ENCODE measurements at regions not wholly inside any gene's neighbourhood (a gene's known extent, or its start where the extent isn't known, plus 50 kb on each side); places are given as distances from the start of the nearest gene placed in this dataset.
"Not testable (repeated sequence)": the region's sequence is repeated elsewhere in the genome, so short reads cannot be mapped to it uniquely, and the experiment has no call there.

DNA sequence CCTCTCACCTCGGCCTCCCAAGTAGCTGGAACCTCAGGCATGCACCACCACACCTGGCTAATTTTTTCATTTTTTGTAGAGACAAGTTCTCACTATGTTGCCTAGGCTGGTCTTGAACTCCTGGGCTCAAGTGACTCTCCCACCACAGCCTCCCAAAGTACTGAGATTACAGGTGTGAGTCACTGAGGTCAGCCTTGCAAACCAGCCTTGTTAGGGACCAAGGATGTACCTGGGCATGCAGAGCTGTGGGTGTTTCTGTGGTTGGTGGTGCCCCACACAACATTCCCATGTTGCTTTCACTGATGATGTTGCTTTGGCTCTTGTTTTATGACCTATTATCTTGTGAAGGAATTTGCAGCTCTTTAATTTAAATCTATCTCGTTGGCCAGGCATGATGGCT lies 54.8 kb downstream of the OTUD1 start:
- DNase-seq (ENCODE audit: low read depth in 4 of 4, low spot score in 2 of 4) = no peak

DNA sequence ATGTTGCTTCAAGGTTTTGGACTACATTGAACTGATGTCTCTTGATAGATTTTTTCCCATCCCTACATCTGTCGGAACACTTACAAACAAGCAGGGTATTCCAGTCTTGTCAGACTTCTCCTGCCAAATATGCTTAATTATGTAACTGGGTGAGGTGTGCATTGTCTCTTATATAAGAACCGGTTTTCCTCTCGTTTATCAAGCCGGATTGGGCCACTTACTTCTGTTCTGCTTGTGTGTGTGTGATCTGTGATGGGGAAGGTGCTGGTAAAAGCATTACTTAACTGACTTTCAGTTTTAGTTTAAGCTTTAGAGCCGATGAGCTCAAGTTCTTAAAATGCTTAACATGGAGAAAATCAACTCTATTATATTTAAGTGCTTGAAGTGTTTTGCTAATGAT lies 57.9 kb downstream of the OTUD1 start:
- no peak for DNase-seq (ENCODE audit: low read depth in 4 of 4, low spot score in 2 of 4)

DNA sequence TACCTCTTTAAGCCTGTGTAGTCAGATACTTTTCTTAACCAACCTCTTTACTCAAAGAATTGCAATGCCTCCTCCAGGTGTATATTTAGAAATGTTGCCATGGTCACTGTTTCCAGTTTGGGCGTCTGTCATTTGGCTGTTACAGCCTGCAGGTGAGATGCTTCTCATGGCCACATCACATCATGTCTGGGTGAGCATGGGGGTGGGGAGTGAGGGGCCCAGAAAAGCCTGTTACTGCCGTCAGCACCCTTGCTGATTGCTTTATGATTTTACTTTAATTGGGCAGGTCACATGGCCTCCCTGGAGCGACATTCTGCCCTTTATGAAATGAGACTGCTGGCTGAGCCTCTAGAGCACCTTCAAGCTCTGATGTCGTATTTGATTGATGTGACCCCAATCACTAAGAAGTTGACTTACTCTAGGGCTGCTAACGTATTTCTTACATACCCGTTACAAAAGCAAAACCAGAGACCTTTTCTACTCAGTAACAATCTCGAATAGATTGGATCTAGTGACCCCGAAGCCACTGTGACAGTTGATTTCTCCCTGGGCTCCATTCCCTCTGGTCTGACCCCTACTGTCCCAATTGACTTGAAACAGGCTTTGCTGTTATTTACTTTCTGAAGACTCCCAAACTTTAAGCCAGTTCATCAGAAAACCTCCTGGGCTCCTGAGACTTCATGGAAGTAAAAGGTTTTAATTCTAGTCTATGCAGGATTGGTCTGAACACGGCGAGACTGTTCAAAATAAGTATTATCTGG lies 60.7 kb downstream of the OTUD1 start:
- DNase-seq (ENCODE audit: low read depth in 4 of 4, low spot score in 2 of 4) = no peak

DNA sequence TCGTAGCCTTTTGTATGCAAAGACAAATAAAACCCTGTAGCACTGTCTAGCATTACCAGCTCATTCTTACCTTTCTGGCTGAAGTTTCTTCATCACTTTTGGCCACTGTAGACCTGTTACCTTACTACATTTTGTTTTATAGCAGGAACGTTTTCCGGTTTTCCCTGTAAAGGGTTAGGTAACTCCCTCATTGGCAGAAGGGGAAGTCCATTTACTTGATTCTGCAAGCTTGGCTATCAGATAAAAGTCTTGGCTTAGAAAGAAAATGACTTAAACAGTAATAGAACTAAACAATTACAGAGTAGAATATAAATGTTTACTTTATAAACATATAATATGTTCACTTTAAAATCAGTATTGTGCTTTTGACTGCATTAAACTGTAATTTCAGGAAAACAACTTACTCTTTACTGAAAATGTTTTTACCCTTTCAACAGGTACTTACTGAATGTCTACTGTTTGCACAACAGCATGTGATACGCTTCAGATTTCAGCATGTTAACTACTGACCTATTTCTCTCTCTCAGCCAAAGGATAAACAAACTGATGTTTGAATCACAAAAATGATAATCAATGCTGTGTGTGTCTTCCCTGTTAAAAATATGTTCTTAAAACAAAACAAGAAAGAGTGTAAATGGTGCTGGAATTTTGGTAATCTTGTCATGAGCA lies 67.1 kb downstream of the OTUD1 start:
- no peak for DNase-seq (ENCODE audit: low read depth in 4 of 4, low spot score in 2 of 4)

DNA sequence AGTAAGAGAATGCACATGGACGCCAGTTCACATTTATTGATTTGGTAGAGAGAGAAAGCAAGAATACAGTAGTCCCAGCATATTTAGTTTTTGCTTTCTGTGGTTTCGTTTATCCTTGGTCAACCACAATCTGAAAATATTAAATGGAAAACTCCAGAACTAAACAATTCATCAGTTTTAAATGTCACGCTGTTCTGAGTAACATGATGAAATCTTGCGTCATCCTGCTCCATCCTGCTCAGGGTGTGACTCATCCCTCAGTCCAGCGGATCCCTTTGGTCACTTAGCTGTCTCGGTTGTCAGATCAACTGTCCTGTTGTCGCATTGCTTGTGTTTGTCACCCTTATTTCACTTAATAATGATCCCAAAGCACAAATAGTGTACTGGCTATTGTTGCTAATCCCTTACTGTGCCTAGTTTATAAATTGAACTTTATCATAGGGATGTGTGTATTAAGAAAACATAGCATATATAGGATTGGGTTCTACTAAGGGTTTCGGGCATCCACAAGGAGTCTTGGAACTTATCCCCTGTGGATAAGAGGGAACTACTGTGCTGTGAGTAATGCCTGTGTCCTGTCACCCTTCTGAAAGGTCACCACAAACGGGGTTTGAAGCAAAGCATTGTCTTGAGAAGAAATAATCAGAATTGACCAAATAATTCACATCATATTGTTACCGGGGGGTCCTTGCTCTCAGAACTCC lies 73.6 kb downstream of the OTUD1 start:
- DNase-seq (ENCODE audit: low read depth in 4 of 4, low spot score in 2 of 4) = no peak

DNA sequence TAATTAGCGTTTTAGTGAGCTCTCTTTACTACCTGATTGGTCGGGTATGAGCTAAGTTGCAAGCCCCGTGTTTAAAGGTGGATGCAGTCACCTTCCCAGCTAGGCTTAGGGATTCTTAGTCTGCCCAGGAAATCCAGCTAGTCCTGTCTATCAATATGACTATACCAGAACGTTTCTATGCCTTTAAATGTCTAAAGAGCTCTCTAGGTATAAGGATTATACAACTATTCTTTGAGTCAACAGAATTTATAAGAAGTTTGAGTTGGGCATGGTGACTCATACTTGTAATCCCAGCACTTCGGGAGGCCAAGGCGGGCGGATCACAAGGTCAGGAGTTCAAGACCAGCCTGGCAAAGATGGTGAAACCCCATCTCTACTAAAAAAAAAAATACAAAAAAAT lies 74.7 kb downstream of the OTUD1 start:
- not testable (repeated sequence) for DNase-seq (ENCODE audit: low read depth in 4 of 4, low spot score in 2 of 4)

DNA sequence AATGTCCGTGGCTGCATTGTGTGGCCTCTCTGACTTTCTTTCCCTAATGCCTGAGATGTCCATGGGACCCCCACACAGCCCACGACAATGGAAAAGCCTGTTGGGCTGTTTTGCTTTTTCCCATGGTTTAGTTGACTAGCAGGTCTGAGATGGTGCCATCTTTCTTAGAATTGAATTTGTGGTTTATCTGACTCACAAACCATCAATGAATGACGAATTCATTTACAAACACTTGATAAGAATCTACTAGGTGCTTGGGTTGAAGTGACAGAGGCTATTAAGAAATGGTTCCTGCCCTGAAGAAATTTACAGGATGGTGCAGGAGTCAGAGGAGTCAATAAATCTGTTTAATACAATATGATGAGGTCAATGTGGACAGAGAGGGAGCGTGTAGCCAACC lies 75.4 kb downstream of the OTUD1 start:
- no peak for DNase-seq (ENCODE audit: low read depth in 4 of 4, low spot score in 2 of 4)

DNA sequence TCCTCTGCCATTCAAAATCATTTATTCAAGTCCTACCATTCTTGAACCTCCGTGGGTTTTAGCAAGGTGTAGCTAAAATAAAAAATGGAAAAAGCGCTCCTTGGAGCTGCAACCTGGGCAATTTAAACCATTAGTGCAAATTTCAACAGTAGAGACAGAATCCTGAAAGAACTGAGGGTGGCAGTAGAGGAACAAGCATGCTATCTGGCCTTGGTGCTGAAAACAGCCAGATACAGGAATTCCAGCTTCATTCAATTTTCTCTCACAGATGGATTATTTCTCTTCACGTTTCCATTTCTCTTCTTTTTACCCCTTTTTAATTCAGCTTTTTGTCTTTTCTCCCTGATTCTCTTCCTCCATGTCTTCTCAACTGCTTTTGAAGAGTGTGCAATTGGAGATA lies 77.7 kb downstream of the OTUD1 start:
- no peak for DNase-seq (ENCODE audit: low read depth in 4 of 4, low spot score in 2 of 4)

DNA sequence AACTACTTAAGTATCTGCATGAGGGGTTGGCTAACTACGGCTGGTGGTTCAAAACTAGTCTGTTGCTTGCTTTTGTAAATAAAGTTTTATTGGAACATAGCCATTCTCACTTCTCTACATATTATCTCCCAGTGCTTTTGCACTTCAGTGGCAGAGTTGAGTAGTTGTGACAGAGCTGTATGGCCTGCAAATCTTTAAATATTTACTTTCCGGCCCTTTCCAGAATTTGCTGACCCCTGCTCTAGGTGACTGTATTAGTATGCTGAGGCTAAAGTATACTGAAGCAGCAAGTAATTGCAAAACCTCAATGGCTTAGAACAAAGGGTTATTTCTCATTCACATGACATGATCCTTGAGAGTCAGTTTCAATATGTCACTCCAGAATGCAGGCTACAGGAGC lies 78.3 kb downstream of the OTUD1 start:
- DNase-seq (ENCODE audit: low read depth in 4 of 4, low spot score in 2 of 4) = no peak

DNA sequence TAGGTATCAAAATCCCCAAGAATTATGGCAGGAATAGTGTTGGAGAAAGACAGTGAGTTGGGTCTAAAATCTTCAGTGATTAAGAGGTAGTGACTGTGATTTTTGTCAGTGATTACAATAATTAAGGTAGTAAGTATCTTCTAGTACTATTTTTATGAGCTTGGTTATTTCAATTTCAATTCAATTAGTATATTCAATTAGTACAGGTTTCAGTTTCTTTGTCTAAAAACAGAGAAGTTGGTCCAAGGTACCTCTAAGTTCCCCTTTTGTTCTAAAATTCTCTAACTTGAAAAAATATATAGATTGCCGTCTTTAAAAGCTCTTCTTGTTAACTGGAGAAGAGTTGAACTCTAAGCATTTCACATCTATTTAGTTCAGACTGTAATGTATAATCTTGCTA lies 82.9 kb downstream of the OTUD1 start:
- DNase-seq (ENCODE audit: low read depth in 4 of 4, low spot score in 2 of 4) = no peak

DNA sequence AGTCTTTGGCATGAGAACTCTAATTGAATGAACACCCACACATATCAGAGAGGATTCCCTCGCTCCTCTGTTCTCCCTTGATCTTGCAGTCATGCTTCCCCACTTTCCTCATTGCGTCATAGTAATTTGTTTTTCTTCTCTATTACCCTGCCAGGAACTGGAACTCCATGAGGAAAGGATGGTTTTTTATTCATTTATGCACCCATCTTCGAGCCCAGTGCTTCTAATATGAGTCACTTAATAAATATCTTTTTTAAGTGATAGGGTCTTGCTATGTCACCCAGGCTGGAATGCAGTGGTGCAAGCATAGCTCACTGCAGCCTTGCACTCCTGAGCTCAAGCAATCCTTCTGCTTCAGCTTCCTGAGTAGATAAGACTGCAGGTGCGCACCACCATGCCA lies 83.5 kb downstream of the OTUD1 start:
- no peak for DNase-seq (ENCODE audit: low read depth in 4 of 4, low spot score in 2 of 4)

DNA sequence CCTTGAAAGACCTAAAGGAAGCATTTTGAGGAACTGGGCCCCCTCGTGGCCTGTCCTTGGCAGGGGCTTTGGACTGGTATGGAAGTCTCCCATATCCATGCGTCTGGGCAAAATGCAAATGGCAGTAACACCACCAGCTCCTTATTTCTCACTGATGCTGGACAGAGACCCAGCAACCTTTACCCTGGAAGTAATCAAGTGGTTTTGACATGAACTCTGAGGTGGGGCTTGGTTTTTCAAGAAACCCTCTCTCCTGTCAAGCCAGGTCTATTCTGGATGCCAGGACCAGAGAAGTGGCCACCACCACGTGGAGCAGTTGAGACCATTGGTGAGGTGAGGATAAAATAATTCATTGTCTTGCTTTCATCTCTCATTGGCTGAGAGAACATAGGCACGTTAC lies 84.4 kb downstream of the OTUD1 start:
- no peak for DNase-seq (ENCODE audit: low read depth in 4 of 4, low spot score in 2 of 4)

DNA sequence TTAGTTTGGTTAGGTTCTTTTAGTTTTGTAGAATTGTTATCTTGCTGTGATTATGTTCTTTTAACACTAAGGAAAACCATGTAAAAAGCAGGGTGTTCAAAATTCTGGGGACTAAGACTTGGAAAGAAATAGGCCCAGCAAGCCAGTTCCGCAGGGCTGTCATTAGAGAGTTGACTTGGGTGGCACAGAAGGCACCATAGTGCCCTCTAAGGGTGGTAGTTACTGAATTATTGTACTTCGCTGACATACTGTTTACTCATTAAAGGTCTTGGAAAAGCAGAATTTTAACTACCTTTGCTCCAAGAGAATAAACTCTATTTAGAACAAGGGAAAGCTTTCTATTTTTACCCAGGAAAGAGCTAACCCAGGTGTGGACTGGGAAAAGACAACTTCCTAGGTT lies 86.5 kb downstream of the OTUD1 start:
- DNase-seq (ENCODE audit: low read depth in 4 of 4, low spot score in 2 of 4) = no peak

DNA sequence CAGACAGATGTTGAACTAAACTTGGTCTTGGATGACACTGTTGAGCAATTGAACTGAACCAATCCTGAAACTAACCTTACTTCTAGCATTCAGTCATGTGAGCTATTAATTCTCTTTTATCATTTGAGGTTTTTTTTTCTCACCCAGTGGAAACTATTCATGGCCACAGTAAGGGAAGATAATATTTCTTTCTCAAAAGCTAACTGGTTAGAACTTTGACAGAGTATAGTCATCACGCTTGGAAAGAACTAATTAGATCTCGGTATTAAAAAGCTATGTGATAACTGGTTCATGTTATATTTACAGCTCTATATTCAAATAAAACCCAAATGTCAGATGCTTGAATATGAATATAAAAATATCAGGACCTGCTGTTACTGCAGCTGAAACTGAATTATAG lies 89.5 kb downstream of the OTUD1 start:
- no peak for DNase-seq (ENCODE audit: low read depth in 4 of 4, low spot score in 2 of 4)

DNA sequence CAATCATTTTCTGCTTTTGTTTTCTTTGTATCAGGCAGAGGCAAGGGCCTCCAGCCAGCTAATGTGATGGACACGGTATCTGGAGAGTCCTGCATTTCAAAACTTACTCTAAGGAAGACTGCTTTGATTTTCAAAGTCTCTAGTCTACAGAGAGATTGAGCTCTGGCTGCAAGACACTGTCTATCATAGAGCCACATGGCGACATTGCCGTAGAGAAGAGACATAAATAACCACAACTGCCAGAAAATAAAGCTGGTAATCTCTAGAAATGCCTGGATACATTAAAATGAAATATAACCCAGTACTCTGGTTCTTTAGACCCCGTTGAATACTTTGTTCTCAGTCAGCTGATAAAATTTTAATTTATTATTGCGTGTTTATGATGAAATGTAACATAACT lies 90.8 kb downstream of the OTUD1 start:
- no peak for DNase-seq (ENCODE audit: low read depth in 4 of 4, low spot score in 2 of 4)

DNA sequence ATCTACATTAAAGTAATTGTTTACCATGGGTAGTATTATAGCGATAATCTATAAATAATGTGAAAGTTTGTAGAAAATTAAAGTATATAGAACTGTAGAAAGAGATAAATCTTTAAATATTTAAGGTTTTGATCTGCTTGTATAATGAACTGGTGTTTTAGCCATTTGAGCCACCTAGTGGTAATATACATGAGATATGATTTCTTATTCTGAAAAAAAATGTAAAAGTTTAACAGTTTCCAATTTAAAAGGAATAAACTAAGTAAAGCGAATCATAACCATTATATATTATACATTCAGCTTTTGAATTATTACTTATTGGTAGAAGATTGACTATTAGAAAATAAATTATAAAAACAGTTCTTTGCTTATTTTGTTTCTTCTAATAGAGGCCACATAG lies 91.2 kb downstream of the OTUD1 start:
- no peak for DNase-seq (ENCODE audit: low read depth in 4 of 4, low spot score in 2 of 4)

DNA sequence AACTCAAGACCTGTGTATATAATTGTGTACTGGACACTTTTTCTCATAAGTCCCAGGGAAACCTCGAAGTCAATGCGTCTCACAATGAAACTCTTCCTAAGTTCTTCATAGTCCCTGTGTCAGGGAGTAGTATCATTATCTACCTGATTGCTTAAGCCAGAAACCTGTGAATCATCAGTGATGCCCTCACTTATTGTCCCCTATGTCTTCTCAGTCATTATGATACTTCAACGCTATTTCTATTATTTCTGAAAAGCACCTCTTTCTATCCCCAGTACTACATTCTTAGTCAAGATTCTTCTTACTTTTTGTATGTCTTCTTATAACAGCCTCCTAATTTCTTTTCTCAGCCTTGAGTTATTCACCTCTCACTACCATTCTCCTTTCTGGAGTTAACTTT lies 94.3 kb downstream of the OTUD1 start:
- no peak for DNase-seq (ENCODE audit: low read depth in 4 of 4, low spot score in 2 of 4)

DNA sequence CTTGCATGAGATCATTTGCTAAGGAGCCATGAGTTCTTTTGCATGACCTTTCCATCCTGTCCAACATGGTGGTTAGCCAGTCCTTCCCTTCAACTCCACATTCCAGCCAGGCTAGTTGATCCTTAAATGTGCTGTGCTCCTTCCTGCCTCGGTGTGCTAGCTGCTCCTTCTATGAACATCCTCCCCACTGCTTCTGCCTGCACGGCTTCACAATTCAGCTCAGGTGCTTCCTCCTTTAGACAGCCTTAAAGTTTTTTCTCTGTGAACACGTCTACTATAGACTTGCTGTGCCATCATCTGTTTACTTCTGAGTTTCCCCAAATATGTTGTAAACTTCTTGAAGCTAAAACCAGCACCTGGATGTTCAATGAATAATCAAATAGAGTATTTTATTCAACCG lies 95.5 kb downstream of the OTUD1 start:
- DNase-seq (ENCODE audit: low read depth in 4 of 4, low spot score in 2 of 4) = no peak

DNA sequence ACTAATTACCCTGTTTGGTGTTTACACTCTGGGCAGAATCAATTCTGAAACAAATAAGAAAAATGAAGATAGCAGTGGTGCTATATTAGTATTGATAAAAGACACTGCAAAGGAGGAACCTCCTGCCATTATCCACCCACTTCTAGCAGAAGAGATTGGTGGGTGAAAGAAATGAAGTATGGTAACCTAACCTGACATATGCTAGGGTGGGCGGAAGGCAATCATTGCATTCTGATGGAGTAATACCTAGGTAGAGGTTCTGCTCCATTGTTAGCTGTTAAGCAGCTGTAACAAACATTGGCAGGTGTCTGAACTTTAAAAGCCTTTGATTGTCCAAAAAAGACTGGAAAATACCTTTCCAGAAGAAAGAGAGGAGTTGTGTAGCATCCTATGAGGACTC lies 95.9 kb downstream of the OTUD1 start:
- no peak for DNase-seq (ENCODE audit: low read depth in 4 of 4, low spot score in 2 of 4)

DNA sequence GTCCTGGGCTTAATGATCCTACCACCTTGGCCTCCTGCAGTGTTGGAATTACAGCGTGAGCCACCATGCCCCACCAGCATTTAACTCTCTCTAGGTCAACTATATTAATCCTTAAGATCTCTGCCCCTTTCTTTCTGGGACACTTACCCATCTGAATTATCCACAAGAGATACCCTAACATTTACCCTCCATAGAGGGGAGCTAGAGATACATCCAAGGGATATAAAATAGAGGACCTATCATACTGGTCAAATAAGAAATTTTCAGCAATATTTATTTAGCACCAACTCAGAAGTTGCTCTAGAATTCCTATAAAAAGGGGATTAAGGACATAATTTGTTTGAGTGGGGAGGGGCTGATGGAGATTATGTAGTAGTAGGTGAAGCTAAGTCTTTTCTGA lies 96.5 kb downstream of the OTUD1 start:
- DNase-seq (ENCODE audit: low read depth in 4 of 4, low spot score in 2 of 4) = no peak

DNA sequence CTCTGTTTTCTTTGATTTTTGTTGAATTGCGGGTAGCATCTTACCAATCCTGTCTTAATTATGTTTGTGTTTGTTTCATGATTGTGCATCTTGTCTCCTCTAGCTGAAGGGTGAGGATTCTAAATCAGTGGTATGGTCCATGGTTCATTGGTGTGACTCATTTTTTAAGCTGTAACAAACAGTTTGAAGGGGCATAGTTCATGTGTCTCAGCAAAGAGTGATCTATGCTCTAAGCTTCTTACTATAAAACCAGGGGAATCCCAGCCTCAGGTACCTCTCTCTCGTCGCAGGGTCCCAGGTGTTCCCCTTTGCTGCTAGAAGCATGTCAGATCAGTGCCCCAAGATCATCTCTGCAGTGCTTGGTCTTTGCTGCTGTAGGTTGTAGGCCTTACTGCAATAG lies 100.1 kb downstream of the OTUD1 start:
- no peak for DNase-seq (ENCODE audit: low read depth in 4 of 4, low spot score in 2 of 4)

DNA sequence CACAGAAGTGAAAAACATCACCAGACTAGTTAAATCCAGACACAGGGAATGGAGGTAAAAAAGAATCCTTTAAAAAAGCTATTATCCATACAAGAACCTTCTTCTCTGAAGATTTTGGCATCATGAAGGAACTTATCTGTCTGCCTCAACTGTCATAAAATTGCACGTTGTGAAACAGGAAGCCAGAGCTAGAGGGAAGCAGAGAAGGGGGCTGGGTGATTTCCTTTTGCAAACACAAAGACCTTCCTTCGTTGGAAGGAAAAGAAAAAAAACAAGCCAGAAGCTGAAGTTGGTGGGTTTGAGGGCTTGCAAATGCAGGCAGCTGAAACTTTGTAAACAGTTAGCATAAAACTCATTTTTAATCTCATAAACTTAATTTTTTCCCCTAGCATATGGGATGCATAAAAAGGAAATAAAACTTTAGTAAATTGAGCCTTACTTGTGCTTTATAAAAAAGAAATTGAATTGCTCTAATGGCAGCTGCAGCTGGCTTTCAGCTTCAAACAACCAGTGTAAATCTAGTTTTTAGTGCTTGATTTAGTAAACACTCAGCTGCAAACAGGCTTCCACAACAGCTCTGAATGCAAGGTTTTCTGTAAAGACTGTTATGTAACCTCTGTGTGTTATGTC lies 101.6 kb downstream of the OTUD1 start:
- peak in 1 of 4 donors; percentile 27 for DNase-seq (ENCODE audit: low read depth in 4 of 4, low spot score in 2 of 4)

Data from left renal cortex interstitium (tissue), 4 donors.